GM19238 (cell line): ENCODE measurements at regions not wholly inside any gene's neighbourhood (a gene's known extent, or its start where the extent isn't known, plus 50 kb on each side); places are given as distances from the start of the nearest gene placed in this dataset.
A peak's percentile ranks its signal among the peaks of the same experiment; 100 is the strongest.
"Not testable (repeated sequence)": the region's sequence is repeated elsewhere in the genome, so short reads cannot be mapped to it uniquely, and the experiment has no call there.

ENCODE experiments used
- DNase-seq: peaks from one replicate; pipeline ENCODE4 v3.0.0; 2011; ENCODE audit warnings: low spot score; ENCODE audit not compliant: insufficient read length

- DNase-seq = no peak
Observed at GRCh38 chr10:124150807-124151417, 57.5 kb upstream of the CHST15 start.

GRCh38 chr10:124150189-124150806 lies 56.9 kb upstream of the CHST15 start:
- DNase-seq = no peak

GRCh38 chr10:124149189-124150042 lies 56.0 kb upstream of the CHST15 start:
- peak; percentile 60 for DNase-seq

GRCh38 chr10:124148509-124149188 lies 55.3 kb upstream of the CHST15 start:
- DNase-seq = not testable (repeated sequence)

- DNase-seq = no peak
Observed at GRCh38 chr10:124146483-124146882, 53.1 kb upstream of the CHST15 start.

GRCh38 chr10:124145109-124145870 lies 51.9 kb upstream of the CHST15 start:
- DNase-seq = no peak

- no peak for DNase-seq
Observed at GRCh38 chr10:124144536-124144935, 51.1 kb upstream of the CHST15 start.

GRCh38 chr10:124143721-124144120 lies 50.3 kb upstream of the CHST15 start:
- no peak for DNase-seq
